ENCODE measurements at regions not wholly inside any gene's neighbourhood (a gene's known extent, or its start where the extent isn't known, plus 50 kb on each side); places are given as distances from the start of the nearest gene placed in this dataset.

GRCh38 chr13:32960626-32961025 is 55.6 kb upstream of the KL start:
- no peaks in the 10 kb centered on the region for H4K20me1 ChIP-seq (ENCODE audit: insufficient read depth, low read length)
- DNase-seq (ENCODE audit: insufficient read length, low spot score, missing footprints) = no peak
- H3K27me3 ChIP-seq (ENCODE audit: insufficient read depth, low read length) = peaks cover 20% of the 10 kb centered on the region
- H2AFZ ChIP-seq (ENCODE audit: low read length) = no peak overlapping the region
- no peaks in the 10 kb centered on the region for H3K79me2 ChIP-seq (ENCODE audit: insufficient read depth, low read length)
- H3K4me2 ChIP-seq (ENCODE audit: insufficient read depth, low read length) = no peak overlapping the region
- no peak overlapping the region for H3K4me3 ChIP-seq (ENCODE audit: insufficient read depth, low read length)
- no peaks in the 10 kb centered on the region for H3K36me3 ChIP-seq (ENCODE audit: insufficient read depth, low read length)
- no peak overlapping the region for H3K27ac ChIP-seq (ENCODE audit: low read depth, low read length)
- TF ChIP-seq CTCF (IDR thresholded peaks at IDR 0.05; ENCODE audit: extremely low read depth, low read depth, low read length) = no peak
- no peaks in the 10 kb centered on the region for H3K9me3 ChIP-seq (ENCODE audit: low read depth, low read length)
- no peaks in the 10 kb centered on the region for H3K4me1 ChIP-seq (ENCODE audit: insufficient read depth, low read length)

- H3K36me3 ChIP-seq (ENCODE audit: insufficient read depth, low read length) = no peaks in the 10 kb centered on the region
- no peak overlapping the region for H3K27ac ChIP-seq (ENCODE audit: low read depth, low read length)
- TF ChIP-seq CTCF (IDR thresholded peaks at IDR 0.05; ENCODE audit: extremely low read depth, low read depth, low read length) = no peak
- H3K4me2 ChIP-seq (ENCODE audit: insufficient read depth, low read length) = no peak overlapping the region
- no peak for DNase-seq (ENCODE audit: insufficient read length, low spot score, missing footprints)
- no peaks in the 10 kb centered on the region for H3K4me1 ChIP-seq (ENCODE audit: insufficient read depth, low read length)
- H4K20me1 ChIP-seq (ENCODE audit: insufficient read depth, low read length) = no peaks in the 10 kb centered on the region
- H3K4me3 ChIP-seq (ENCODE audit: insufficient read depth, low read length) = no peak overlapping the region
- H3K27me3 ChIP-seq (ENCODE audit: insufficient read depth, low read length) = peaks cover 20% of the 10 kb centered on the region
- no peaks in the 10 kb centered on the region for H3K79me2 ChIP-seq (ENCODE audit: insufficient read depth, low read length)
- H3K9me3 ChIP-seq (ENCODE audit: low read depth, low read length) = no peaks in the 10 kb centered on the region
- no peak overlapping the region for H2AFZ ChIP-seq (ENCODE audit: low read length)
These were observed 54.5 kb upstream of the KL start for GRCh38 chr13:32961724-32962123.

- H3K27me3 ChIP-seq (ENCODE audit: insufficient read depth, low read length) = peaks cover 18% of the 10 kb centered on the region
- H2AFZ ChIP-seq (ENCODE audit: low read length) = no peak overlapping the region
- H3K4me3 ChIP-seq (ENCODE audit: insufficient read depth, low read length) = no peak overlapping the region
- no peak overlapping the region for H3K4me2 ChIP-seq (ENCODE audit: insufficient read depth, low read length)
- no peaks in the 10 kb centered on the region for H3K9me3 ChIP-seq (ENCODE audit: low read depth, low read length)
- no peaks in the 10 kb centered on the region for H3K36me3 ChIP-seq (ENCODE audit: insufficient read depth, low read length)
- no peak for TF ChIP-seq CTCF (IDR thresholded peaks at IDR 0.05; ENCODE audit: extremely low read depth, low read depth, low read length)
- no peaks in the 10 kb centered on the region for H4K20me1 ChIP-seq (ENCODE audit: insufficient read depth, low read length)
- DNase-seq (ENCODE audit: insufficient read length, low spot score, missing footprints) = no peak
- no peaks in the 10 kb centered on the region for H3K4me1 ChIP-seq (ENCODE audit: insufficient read depth, low read length)
- H3K79me2 ChIP-seq (ENCODE audit: insufficient read depth, low read length) = no peaks in the 10 kb centered on the region
- no peak overlapping the region for H3K27ac ChIP-seq (ENCODE audit: low read depth, low read length)
These were observed 53.9 kb upstream of the KL start for GRCh38 chr13:32962342-32962741.

- Histone ChIP-seq H4K20me1 (ENCODE audit: insufficient read depth, low read length) (no peaks in the 10 kb centered on the region), H3K27ac (ENCODE audit: low read depth, low read length) (no peak overlapping the region), H3K9me3 (ENCODE audit: low read depth, low read length) (no peaks in the 10 kb centered on the region), H3K4me2 (ENCODE audit: insufficient read depth, low read length) (no peak overlapping the region), H3K79me2 (ENCODE audit: insufficient read depth, low read length) (no peaks in the 10 kb centered on the region), H3K27me3 (ENCODE audit: insufficient read depth, low read length) (peaks cover 12% of the 10 kb centered on the region), H2AFZ (ENCODE audit: low read length) (no peak overlapping the region), H3K36me3 (ENCODE audit: insufficient read depth, low read length) (no peaks in the 10 kb centered on the region), H3K4me3 (ENCODE audit: insufficient read depth, low read length) (no peak overlapping the region), H3K4me1 (ENCODE audit: insufficient read depth, low read length) (peaks cover 4% of the 10 kb centered on the region)
- no peak for DNase-seq (ENCODE audit: insufficient read length, low spot score, missing footprints)
- no peak for TF ChIP-seq CTCF (IDR thresholded peaks at IDR 0.05; ENCODE audit: extremely low read depth, low read depth, low read length)
These were observed 51.2 kb upstream of the KL start for GRCh38 chr13:32964987-32965386.
